Iris pigment epithelial cell (primary cell): ENCODE measurements at regions not wholly inside any gene's neighbourhood (a gene's known extent, or its start where the extent isn't known, plus 50 kb on each side); places are given as distances from the start of the nearest gene placed in this dataset.
"Not testable (repeated sequence)": the region's sequence is repeated elsewhere in the genome, so short reads cannot be mapped to it uniquely, and the experiment has no call there.

Experiments
- DNase-seq: peaks from one replicate; pipeline ENCODE4 v3.0.0-alpha.2; 2011; ENCODE audit warnings: low read depth

DNA sequence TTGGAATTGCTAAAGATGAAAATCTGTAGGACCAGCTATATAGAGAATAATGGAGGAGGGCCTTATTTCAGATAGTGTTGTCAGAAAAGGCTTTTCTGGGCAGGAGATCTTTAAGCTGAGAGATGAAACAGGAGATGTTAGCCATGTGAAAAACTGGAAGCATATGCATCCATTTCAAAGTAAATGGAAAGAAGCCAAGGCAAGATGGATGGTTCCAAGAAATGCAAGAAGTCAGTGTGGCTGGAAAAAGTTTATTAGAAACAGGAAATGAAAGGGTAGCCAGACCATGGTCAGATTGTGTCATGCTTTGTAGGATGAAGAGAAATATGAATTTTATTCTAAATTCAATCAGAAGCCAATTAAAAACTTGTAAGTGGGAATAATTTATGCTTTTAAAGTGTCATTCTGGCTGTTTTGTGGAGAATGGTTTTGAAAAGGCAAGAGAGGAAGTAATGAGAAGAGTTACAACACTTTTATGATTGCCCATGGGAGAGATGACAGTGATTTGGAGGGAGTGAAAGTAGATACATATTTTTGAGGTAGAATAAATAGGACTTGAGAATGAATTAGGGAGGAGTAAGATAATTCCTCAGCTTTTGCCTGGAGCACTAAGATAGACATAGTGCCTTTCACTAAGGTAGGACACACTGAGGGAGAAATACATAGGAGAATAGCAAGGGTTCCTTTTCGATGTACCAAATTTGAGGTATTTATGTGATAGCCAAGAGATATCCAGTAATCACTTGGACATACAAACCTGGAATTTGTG lies 620.1 kb downstream of the HTR1B start:
- no peak for DNase-seq

GRCh38 chr6:76840865-76841264 lies 622.4 kb downstream of the HTR1B start:
- no peak for DNase-seq

DNA sequence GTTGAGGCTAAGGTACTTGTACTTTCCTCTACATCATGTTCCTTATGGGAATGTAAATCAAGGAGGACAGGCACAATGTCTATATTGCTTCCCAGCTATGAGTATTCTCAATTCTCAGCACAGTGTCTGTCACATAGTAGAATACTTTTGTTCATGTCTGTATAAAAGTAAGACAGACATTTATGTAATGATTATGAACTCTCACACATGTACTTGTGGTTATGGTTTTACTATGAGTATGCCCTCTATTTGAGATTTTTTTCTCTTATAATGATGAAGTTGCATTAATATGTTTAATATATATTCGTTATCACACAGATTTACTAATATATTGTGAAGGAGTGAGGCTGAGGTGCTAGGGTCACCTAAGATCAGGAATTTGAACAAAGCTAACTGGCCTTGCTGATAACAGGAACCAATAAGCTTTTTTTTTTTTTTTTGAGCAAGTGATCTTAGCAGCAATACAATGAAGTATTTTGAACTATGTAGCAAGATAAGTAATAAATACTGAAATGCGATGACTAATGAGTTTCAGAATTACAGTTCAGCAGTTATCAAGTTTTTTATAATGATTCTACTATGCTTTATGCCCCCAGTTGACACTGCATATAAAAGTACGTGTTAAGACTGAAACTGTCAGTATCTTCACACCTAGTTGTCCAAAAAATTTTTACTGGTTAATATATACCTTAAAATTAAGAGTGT lies 623.1 kb downstream of the HTR1B start:
- DNase-seq = no peak

GRCh38 chr6:76839505-76839904 lies 623.8 kb downstream of the HTR1B start:
- DNase-seq = no peak

- no peak for DNase-seq
Measured at GRCh38 chr6:76837564-76837963, 625.7 kb downstream of the HTR1B start.

GRCh38 chr6:76835695-76836094 lies 627.6 kb downstream of the HTR1B start:
- DNase-seq = no peak

GRCh38 chr6:76835293-76835692 lies 628.0 kb downstream of the HTR1B start:
- DNase-seq = no peak

DNA sequence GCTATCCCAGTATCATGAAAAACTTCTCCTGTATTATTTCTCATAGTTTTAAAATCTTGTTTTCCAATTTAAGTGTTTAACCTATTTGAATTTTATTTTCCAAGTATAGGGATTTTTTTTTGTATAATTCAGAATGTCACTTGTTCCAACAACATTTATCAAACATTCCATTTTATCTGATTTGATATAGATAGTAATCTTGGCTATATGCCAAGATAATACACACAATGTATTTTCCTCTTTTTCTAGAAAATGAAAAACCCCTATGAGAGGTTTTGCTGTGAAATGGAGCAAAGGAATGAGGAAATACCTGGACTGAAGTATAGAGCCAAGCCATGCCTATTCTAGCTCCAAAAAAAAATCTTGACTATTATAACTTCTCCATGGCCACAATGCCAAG lies 628.9 kb downstream of the HTR1B start:
- no peak for DNase-seq

- no peak for DNase-seq
Measured at GRCh38 chr6:76831299-76831698, 632.0 kb downstream of the HTR1B start.

DNA sequence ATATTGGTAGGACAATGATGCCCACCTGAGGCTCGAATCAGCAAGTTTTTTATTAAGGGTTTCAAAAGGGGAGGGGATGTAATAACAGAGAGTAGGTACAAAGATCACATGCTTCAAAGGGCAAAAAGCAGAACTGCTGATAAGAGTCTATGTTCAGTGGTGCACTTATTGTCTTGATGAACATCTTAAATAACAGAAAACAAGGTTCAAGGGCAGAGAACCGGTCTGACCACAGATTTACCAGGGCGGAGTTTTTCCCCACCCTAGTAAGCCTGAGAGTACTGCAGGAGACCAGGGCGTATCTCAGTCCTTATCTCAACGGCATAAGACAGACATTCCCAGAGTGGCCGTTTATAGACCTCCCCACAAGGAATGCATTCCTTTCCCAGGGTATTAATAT lies 639.7 kb downstream of the HTR1B start:
- DNase-seq = not testable (repeated sequence)

DNA sequence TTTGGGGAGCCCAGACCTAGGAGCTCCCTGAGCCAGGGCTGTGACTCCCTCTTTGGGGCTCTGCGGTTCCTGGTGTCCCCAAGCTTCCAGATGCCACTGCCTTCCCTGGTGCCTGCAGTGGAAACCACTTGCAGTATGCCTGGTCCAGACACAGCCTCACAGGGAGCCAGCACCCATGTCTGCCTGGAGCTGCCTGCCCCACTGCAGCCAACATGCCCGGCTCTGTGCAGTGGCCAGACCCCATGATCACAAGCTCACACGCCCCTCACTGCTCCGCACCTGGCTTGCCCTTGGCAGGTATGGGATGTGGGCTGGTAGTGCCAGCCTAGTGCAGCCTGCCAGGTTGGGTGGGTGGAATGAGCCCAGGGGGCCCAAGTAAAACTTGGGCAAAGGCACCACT lies 644.8 kb downstream of the HTR1B start:
- no peak for DNase-seq

- DNase-seq = no peak
Measured at GRCh38 chr6:76817429-76817828, 645.9 kb downstream of the HTR1B start.

- peak; percentile 57 for DNase-seq
Measured at GRCh38 chr6:76814496-76815458, 648.5 kb downstream of the HTR1B start.

DNA sequence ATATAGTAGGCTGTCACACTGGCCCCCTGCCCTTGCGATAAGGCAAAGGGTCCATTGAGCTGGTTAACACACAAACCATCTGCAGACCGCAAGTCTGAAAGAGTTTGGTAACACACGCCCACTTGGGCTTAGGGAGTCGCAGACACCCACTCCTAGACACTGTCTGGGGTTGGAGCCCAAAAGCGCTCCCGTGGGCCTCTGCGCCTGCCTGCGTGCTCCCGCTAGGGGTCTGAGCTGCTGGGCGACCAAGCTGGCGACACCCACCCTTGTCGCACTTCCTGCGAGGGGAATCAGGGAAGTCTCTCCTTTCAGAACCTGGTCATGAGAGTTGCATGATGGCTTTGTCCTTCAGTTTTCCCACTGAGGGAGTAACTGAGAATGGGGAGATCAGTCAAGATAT lies 653.0 kb downstream of the HTR1B start:
- DNase-seq = no peak

DNA sequence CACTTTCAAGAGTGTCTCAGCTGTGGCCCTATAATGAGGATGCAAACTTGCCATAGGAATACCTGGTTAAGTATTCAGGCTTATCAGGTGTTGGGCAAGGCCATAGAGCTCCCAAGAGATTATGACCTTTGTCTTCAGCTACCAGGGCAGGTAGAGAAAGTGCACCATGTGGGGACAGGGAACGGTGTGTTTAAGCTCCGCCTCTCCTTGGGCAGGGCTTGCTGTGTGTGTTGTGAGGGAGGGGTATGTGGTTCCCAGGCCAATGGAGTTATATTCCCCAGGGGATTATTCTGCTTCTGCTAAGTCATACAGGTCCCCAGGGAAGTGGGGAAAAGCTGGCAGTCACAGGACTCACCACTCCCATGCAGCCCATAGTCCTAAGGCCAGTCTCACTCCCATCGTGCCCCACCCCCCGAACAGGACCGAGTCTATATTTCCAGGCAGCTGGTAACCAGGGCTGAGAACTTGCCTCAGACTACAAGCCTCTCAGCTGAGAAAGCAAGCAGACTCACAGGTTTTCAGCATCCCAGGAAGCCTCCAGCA lies 660.2 kb downstream of the HTR1B start:
- no peak for DNase-seq

- peak; percentile 84 for DNase-seq
Measured at GRCh38 chr6:76792394-76792793, 670.9 kb downstream of the HTR1B start.

DNA sequence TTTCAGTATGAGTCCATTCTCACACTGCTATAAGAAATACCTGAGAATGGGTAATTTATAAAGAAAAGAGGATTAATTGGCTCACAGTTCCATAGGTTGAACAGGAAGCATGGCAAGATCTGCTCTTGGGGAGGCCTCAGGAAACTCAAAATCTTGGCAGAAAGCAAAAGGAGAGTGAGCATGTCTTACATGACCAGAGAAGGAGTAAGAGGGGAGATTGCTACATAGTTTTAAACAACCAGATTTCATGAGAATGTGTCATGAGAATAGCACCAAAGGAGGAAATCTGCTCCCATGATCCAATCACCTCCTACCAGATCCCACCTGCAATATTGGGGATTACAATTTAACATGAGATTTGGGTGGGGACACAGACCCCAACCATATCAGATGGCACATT lies 672.4 kb downstream of the HTR1B start:
- DNase-seq = peak; percentile 49

DNA sequence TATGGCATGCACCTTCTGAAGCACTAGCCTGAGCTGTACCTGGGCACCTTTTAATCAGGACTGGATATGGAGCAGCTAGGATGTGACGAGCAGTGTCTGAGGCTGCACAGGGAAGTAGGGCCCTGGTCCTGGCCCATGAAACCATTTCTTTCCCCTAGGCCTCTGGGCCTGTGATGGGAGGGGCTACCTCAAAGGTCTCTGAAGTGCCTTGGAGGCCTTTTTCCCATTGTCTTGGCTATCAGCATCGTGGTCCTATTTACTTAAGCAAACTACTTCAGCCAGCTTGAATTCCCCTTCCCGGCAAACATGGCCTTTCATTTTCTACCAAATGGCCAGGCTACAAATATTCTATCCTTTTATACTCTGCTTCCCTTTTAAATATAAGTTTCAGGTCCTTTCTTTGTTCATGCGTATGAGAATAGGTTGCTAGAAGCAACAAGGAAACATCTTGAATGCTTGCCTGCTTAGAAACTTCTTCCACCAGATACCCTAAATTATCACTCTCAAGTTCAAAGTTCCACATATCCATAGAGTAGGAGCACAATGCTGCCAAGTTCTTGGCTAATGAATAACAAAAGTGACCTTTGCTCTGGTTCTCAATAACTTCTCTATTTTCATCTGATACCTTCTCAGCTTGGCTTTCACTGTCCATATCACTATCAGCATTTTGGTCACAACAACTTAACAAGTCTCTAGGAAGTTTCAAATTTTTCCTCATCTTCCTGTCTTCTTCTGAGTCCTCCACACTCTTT lies 673.1 kb downstream of the HTR1B start:
- DNase-seq = no peak

- no peak for DNase-seq
Measured at GRCh38 chr6:76789580-76789979, 673.7 kb downstream of the HTR1B start.

- no peak for DNase-seq
Measured at GRCh38 chr6:76788155-76788554, 675.1 kb downstream of the HTR1B start.

DNA sequence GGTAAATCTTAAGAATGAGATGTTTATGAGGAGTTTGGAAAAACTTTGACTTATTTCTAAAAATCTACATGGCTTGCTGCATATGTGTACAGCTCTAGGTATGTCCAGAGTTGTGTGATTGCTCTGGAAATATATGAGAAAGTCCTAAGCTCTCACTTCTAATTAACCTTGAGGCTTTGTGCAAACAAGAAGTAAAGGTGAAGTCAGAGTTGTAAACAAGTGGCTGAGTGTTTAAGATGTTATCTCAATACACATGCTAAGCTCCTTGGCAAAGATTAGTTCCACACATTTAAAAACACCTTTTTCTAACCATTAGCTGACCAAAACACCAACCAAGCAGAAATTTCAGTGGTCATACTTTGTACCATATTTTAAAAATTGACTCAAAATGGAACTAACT lies 684.2 kb downstream of the HTR1B start:
- DNase-seq = no peak

DNA sequence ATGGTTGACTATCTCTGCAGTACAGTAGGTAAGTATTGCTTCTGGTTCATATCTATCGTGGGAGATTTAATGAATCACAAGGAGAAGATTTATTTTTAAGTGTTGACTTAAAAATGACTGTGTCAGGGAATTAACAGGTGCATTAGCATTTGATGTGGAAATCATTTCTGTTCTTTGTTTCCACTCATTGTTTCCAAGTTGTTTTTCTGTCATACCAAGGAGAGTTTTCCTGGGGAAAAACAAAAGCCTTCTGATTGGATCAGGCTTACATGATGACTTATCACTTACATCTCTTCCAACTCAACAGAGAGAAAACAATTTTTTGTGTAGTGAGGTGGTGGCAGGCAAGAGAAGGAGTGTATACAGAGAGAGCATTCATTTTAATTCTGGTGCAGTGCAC lies 686.4 kb downstream of the HTR1B start:
- no peak for DNase-seq
